DOHH2 (cell line): ENCODE measurements at regions not wholly inside any gene's neighbourhood (a gene's known extent, or its start where the extent isn't known, plus 50 kb on each side); places are given as distances from the start of the nearest gene placed in this dataset.

Source experiments
- H3F3A ChIP-seq: fragments of 200-600 bp; sonication (generic), shearing (Covaris generic); 2 replicates; pipeline ENCODE4 v1.6.0; 2016; ENCODE audit warnings: antibody characterized with exemption, mild to moderate bottlenecking; ENCODE audit not compliant: control insufficient read depth, insufficient read depth
- H3K27ac ChIP-seq: fragments of 200-600 bp; sonication (generic); 2 replicates; pipeline ENCODE4 v1.5.1; 2014; ENCODE audit warnings: low read depth, mild to moderate bottlenecking, low read length, moderate library complexity
- H3K27me3 ChIP-seq: fragments of 200-600 bp; sonication (generic); 2 replicates; pipeline ENCODE4 v1.6.1; 2014; ENCODE audit warnings: mild to moderate bottlenecking, low read length, mixed read lengths; ENCODE audit not compliant: control insufficient read depth
- H3K36me3 ChIP-seq: fragments of 200-600 bp; sonication (generic); 2 replicates; pipeline ENCODE4 v1.6.1; 2014; ENCODE audit warnings: mild to moderate bottlenecking, low read length, moderate library complexity, mixed read lengths; ENCODE audit not compliant: control insufficient read depth
- H3K4me1 ChIP-seq: fragments of 200-600 bp; sonication (generic); 2 replicates; pipeline ENCODE4 v1.6.1; 2014; ENCODE audit warnings: mild to moderate bottlenecking, low read length, mixed read lengths; ENCODE audit not compliant: control insufficient read depth
- H3K4me2 ChIP-seq: fragments of 200-600 bp; sonication (generic); 2 replicates; pipeline ENCODE4 v1.6.0; 2014; ENCODE audit warnings: mild to moderate bottlenecking, low read length, moderate library complexity
- H3K4me3 ChIP-seq: fragments of 200-600 bp; sonication (generic); 2 replicates; pipeline ENCODE4 v1.5.1; 2014; ENCODE audit warnings: mild to moderate bottlenecking, low read length, mixed read lengths
- H3K79me2 ChIP-seq: fragments of 200-600 bp; sonication (generic); 2 replicates; pipeline ENCODE4 v1.6.1; 2014; ENCODE audit warnings: mild to moderate bottlenecking, low read length, mixed read lengths; ENCODE audit not compliant: control insufficient read depth
- H3K9me2 ChIP-seq: fragments of 200-600 bp; sonication (generic); replicated peaks from 2 replicates; pipeline ENCODE4 v1.6.1; 2014; ENCODE audit warnings: mild to moderate bottlenecking, low read length, mixed read lengths; ENCODE audit not compliant: control insufficient read depth
- H3K9me3 ChIP-seq: fragments of 200-600 bp; sonication (generic); 2 replicates; pipeline ENCODE4 v1.6.1; 2014; ENCODE audit warnings: antibody characterized with exemption, low read length, mixed read lengths; ENCODE audit not compliant: control insufficient read depth, insufficient read depth
- H4K20me1 ChIP-seq: fragments of 200-600 bp; sonication (generic); 2 replicates; pipeline ENCODE4 v1.6.0; 2014; ENCODE audit warnings: low read depth, mild to moderate bottlenecking, antibody characterized with exemption, low read length, moderate library complexity; ENCODE audit not compliant: control insufficient read depth, insufficient read depth
- CTCF ChIP-seq: fragments of 200-600 bp; sonication (generic); IDR thresholded peaks from one replicate; pipeline ENCODE4 v1.5.1; 2014; ENCODE audit warnings: antibody characterized with exemption, mild to moderate bottlenecking, low read depth, low read length; ENCODE audit not compliant: poor library complexity, severe bottlenecking
- EZH2phosphoT487 ChIP-seq: fragments of 200-600 bp; sonication (generic); IDR thresholded peaks from 2 replicates; pipeline ENCODE4 v1.6.1; 2017; ENCODE audit warnings: borderline replicate concordance, mild to moderate bottlenecking, antibody characterized with exemption, low read length, moderate library complexity, mixed read lengths

- no peaks in the 10 kb centered on the region for H3K9me3 ChIP-seq
- no peaks in the 10 kb centered on the region for H4K20me1 ChIP-seq
- H3K27me3 ChIP-seq: no peaks in the 10 kb centered on the region
- no peaks in the 10 kb centered on the region for H3K79me2 ChIP-seq
- no peaks in the 10 kb centered on the region for H3K9me2 ChIP-seq
- H3K4me2 ChIP-seq: no peak overlapping the region
- no peak overlapping the region for H3K4me3 ChIP-seq
- TF ChIP-seq EZH2phosphoT487 (no peak), CTCF (no peak)
- H3K36me3 ChIP-seq: no peaks in the 10 kb centered on the region
- H3K27ac ChIP-seq: no peak overlapping the region
- no peaks in the 10 kb centered on the region for H3F3A ChIP-seq
- H3K4me1 ChIP-seq: no peaks in the 10 kb centered on the region
These were observed 88.8 kb upstream of the CALM2 start for GRCh38 chr2:47265158-47265557.

GRCh38 chr2:47264686-47265085, 88.4 kb upstream of the CALM2 start:
- no peaks in the 10 kb centered on the region for H3K9me3 ChIP-seq
- H3K36me3 ChIP-seq: no peaks in the 10 kb centered on the region
- H3K4me3 ChIP-seq: no peak overlapping the region
- no peaks in the 10 kb centered on the region for H3F3A ChIP-seq
- H3K4me2 ChIP-seq: no peak overlapping the region
- H3K27ac ChIP-seq: no peak overlapping the region
- H3K9me2 ChIP-seq: no peaks in the 10 kb centered on the region
- TF ChIP-seq EZH2phosphoT487 (no peak), CTCF (no peak)
- no peaks in the 10 kb centered on the region for H3K79me2 ChIP-seq
- no peaks in the 10 kb centered on the region for H3K4me1 ChIP-seq
- no peaks in the 10 kb centered on the region for H3K27me3 ChIP-seq
- H4K20me1 ChIP-seq: no peaks in the 10 kb centered on the region

- Histone ChIP-seq H3K27ac (no peak overlapping the region), H3K4me2 (no peak overlapping the region), H3K36me3 (no peaks in the 10 kb centered on the region), H3F3A (no peaks in the 10 kb centered on the region), H3K4me1 (no peaks in the 10 kb centered on the region), H3K9me2 (no peaks in the 10 kb centered on the region), H3K9me3 (no peaks in the 10 kb centered on the region), H3K79me2 (no peaks in the 10 kb centered on the region), H4K20me1 (no peaks in the 10 kb centered on the region), H3K27me3 (no peaks in the 10 kb centered on the region), H3K4me3 (no peak overlapping the region)
- TF ChIP-seq EZH2phosphoT487 (no peak), CTCF (no peak)
These were observed 87.8 kb upstream of the CALM2 start for GRCh38 chr2:47264143-47264542.

GRCh38 chr2:47262657-47263056, 86.3 kb upstream of the CALM2 start:
- Histone ChIP-seq H3K27ac (no peak overlapping the region), H3K79me2 (no peaks in the 10 kb centered on the region), H3K9me2 (no peaks in the 10 kb centered on the region), H3F3A (no peaks in the 10 kb centered on the region), H3K9me3 (no peaks in the 10 kb centered on the region), H3K4me1 (no peaks in the 10 kb centered on the region), H3K4me3 (no peak overlapping the region), H3K27me3 (no peaks in the 10 kb centered on the region), H3K36me3 (no peaks in the 10 kb centered on the region), H3K4me2 (no peak overlapping the region), H4K20me1 (no peaks in the 10 kb centered on the region)
- TF ChIP-seq CTCF (no peak), EZH2phosphoT487 (no peak)
